ENCODE measurements at regions not wholly inside any gene's neighbourhood (a gene's known extent, or its start where the extent isn't known, plus 50 kb on each side); places are given as distances from the start of the nearest gene placed in this dataset.

DNA sequence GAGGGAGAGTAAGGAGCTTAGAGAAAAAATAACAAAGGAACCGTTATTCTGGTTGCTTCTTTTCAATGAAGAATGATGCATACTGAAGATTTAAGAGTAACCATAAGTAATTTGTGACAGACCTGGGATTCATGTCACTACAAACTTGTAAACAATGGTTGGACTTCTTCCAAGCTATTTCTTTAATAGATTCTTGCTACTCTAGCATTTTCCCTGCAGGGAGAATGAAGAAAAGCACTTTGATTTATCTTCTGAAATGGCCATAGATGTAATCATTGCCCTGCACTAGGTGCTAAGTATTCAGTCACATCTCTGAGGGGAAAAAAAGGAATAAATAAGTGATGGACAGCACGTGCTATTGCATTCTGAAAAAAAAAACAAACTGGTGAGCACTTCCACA is 606.6 kb upstream of the LRRN3 start:
- Histone ChIP-seq H3K9me1 (ENCODE audit: insufficient read depth, low read length) (no peaks in the 10 kb centered on the region), H4K91ac (ENCODE audit: insufficient read depth, low read depth, low read length) (no peak overlapping the region), H3K14ac (replicated peaks; ENCODE audit: low read depth, low read length) (no peak overlapping the region), H2BK20ac (ENCODE audit: low read depth, low read length) (no peak overlapping the region), H4K20me1 (ENCODE audit: insufficient read depth, low read length) (no peaks in the 10 kb centered on the region), H3K4me1 (ENCODE audit: control insufficient read depth, insufficient read depth, low read length) (no peaks in the 10 kb centered on the region), H3K23ac (ENCODE audit: low read depth, low read length) (no peak overlapping the region), H3K56ac (ENCODE audit: extremely low read depth, insufficient read depth, low read length) (no peak overlapping the region), H3K4me2 (ENCODE audit: low read depth, low read length) (no peak overlapping the region), H3K18ac (ENCODE audit: low read depth, low read length) (no peak overlapping the region), H3K4me3 (ENCODE audit: insufficient read depth, low read depth, low read length) (no peak overlapping the region), H3K9ac (ENCODE audit: low read depth, low read length) (no peak overlapping the region), H2BK5ac (ENCODE audit: low read depth, low read length, poor library complexity, severe bottlenecking) (no peak overlapping the region), H3K4ac (ENCODE audit: low read depth, low read length) (no peak overlapping the region), H2BK120ac (ENCODE audit: low read depth, low read length) (no peak overlapping the region), H3K27ac (ENCODE audit: insufficient read depth, low read length) (no peak overlapping the region), H2AK9ac (replicated peaks; ENCODE audit: low read depth, low read length, poor library complexity) (no peak overlapping the region), H4K8ac (ENCODE audit: low read depth in 2 of 2, low read length in 2 of 2) (no peak overlapping the region), H2AK5ac (ENCODE audit: low read depth, low read length) (no peak overlapping the region), H3K79me1 (ENCODE audit: low read depth in 1 of 2, low read length in 2 of 2) (no peaks in the 10 kb centered on the region), H2BK15ac (ENCODE audit: low read depth, low read length) (no peak overlapping the region), H3K27me3 (ENCODE audit: control insufficient read depth, insufficient read depth, low read length) (no peaks in the 10 kb centered on the region), H3K36me3 (ENCODE audit: control insufficient read depth, insufficient read depth, low read length) (no peaks in the 10 kb centered on the region), H2AFZ (replicated peaks; ENCODE audit: low read length, poor library complexity) (no peak overlapping the region), H3K9me3 (ENCODE audit: control insufficient read depth, insufficient read depth, low read length) (no peaks in the 10 kb centered on the region), H4K5ac (ENCODE audit: low read depth, low read length) (no peak overlapping the region)
- ATAC-seq (ENCODE audit: low read depth) = no peak
- in situ Hi-C loops (cut with MboI; ENCODE audit: low sequenced_read_pairs) = no loop called here
- TF ChIP-seq NFE2L2 (IDR thresholded peaks at IDR 0.05; ENCODE audit: low read depth, low read length) (no peak), CHD1 (IDR thresholded peaks at IDR 0.05; ENCODE audit: low read depth, low read length) (no peak), RAD21 (IDR thresholded peaks at IDR 0.05; ENCODE audit: low read length) (no peak), CEBPB (IDR thresholded peaks at IDR 0.05; ENCODE audit: low read depth, low read length) (no peak), RFX5 (IDR thresholded peaks at IDR 0.05; ENCODE audit: low read depth, low read length) (no peak), BHLHE40 (IDR thresholded peaks at IDR 0.05; ENCODE audit: low read depth, low read length) (no peak), MXI1 (IDR thresholded peaks at IDR 0.05; ENCODE audit: borderline replicate concordance, low read depth, low read length) (no peak), MAZ (IDR thresholded peaks at IDR 0.05; ENCODE audit: borderline replicate concordance, low read depth, low read length) (no peak), RCOR1 (IDR thresholded peaks at IDR 0.05; ENCODE audit: insufficient replicate concordance, low read length) (no peak)
- TF ChIP-seq, protein P1, sequence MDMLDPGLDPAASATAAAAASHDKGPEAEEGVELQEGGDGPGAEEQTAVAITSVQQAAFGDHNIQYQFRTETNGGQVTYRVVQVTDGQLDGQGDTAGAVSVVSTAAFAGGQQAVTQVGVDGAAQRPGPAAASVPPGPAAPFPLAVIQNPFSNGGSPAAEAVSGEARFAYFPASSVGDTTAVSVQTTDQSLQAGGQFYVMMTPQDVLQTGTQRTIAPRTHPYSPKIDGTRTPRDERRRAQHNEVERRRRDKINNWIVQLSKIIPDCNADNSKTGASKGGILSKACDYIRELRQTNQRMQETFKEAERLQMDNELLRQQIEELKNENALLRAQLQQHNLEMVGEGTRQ (IDR thresholded peaks at IDR 0.05; ENCODE audit: low read depth, low read length) = no peak
- TF ChIP-seq, protein P2, sequence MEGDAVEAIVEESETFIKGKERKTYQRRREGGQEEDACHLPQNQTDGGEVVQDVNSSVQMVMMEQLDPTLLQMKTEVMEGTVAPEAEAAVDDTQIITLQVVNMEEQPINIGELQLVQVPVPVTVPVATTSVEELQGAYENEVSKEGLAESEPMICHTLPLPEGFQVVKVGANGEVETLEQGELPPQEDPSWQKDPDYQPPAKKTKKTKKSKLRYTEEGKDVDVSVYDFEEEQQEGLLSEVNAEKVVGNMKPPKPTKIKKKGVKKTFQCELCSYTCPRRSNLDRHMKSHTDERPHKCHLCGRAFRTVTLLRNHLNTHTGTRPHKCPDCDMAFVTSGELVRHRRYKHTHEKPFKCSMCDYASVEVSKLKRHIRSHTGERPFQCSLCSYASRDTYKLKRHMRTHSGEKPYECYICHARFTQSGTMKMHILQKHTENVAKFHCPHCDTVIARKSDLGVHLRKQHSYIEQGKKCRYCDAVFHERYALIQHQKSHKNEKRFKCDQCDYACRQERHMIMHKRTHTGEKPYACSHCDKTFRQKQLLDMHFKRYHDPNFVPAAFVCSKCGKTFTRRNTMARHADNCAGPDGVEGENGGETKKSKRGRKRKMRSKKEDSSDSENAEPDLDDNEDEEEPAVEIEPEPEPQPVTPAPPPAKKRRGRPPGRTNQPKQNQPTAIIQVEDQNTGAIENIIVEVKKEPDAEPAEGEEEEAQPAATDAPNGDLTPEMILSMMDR (conservative IDR thresholded peaks at IDR 0.05; ENCODE audit: low read depth, low read length) = no peak
- ChIA-PET CTCF (interaction anchor here (0.6 kb wide), 1 partner anchor 429 kb away, joined by 3 read pairs; no protein-coding TSS in a partner anchor), POLR2A (ENCODE audit: unreplicated experiment) (no interaction called here)
- no TSS peak for BruUV-seq (replicated peaks)
- WGBS, 2 experiments (ENCODE audit: extremely low coverage in 2 of 2, insufficient read length in 1 of 2) = no CpG with 5 or more reads among the region's 2 CpGs
- intact Hi-C loops (cut with micrococcal nuclease) = no loop called here
- DNase-seq = no peak
- dilution Hi-C loops (cut with HindIII; ENCODE audit: low sequenced_read_pairs, unreplicated experiment) = no loop called here
